Pancreas (tissue), 10 donors: ENCODE measurements at regions not wholly inside any gene's neighbourhood (a gene's known extent, or its start where the extent isn't known, plus 50 kb on each side); places are given as distances from the start of the nearest gene placed in this dataset.

ENCODE experiments used
- ATAC-seq, 4 donors: fragments of 200-7000 bp; cut with Tn5 transposase; one replicate each; pipeline versions ENCODE4 v1.8.0 to v1.9.1; 2020; ENCODE audit warnings: mild to moderate bottlenecking in 4 of 4, moderate library complexity in 4 of 4
- DNase-seq, 6 donors: peaks; one replicate each; pipeline ENCODE4 v3.0.0-alpha.2; 2020
- FAIRE-seq: peaks from 2 replicates; lab custom pipeline; 2012; peaks lifted over from hg19 to GRCh38; lab: Jason Lieb, UNC
- H3K27ac ChIP-seq, 4 donors: fragments of 200-600 bp; sonication (generic); 1 replicate in 3 of 4; 2 replicates in 1 of 4; pipeline versions ENCODE4 v1.5.0 to v1.8.0; 2020
- H3K27me3 ChIP-seq, 4 donors: fragments of 200-600 bp; one replicate each; pipeline ENCODE4 v1.8.0; 2021
- H3K36me3 ChIP-seq, 3 donors: fragments of 200-600 bp; sonication (generic) in 1 of 3; one replicate each; pipeline versions ENCODE4 v1.5.0 to v1.8.0; 2020 to 2021
- H3K4me1 ChIP-seq, 3 donors: fragments of 200-600 bp; one replicate each; pipeline ENCODE4 v1.8.0; 2021
- H3K4me3 ChIP-seq, 4 donors: fragments of 200-600 bp; sonication (generic) in 2 of 4; one replicate each; pipeline versions ENCODE4 v1.5.0 to v1.8.0; 2020 to 2021
- H3K9me3 ChIP-seq, 4 donors: fragments of 200-600 bp; one replicate each; pipeline ENCODE4 v1.8.0; 2021
- WGBS, 2 donors: extraction: QIAGEN DNeasy Blood & Tissue Kit; methylation state at CpG; one replicate each; pipeline ENCODE4 v1.1.7; 2013; 5-methylcytosine and 5-hydroxymethylcytosine counted together
- intact Hi-C, 3 donors: fragments of 100-400 bp; cut with DNase I; formaldehyde crosslinking; loops; one replicate each; pipeline versions ENCODE4 v1.11.1 to v1.14.2; 2022
- TF ChIP-seq, protein P1 (sequence below), 4 donors: fragments of 200-600 bp; sonication (generic) in 3 of 4; IDR thresholded peaks; one replicate each; pipeline versions ENCODE4 v1.5.0 to v1.8.0; 2021; ENCODE audit warnings: antibody characterized with exemption in 4 of 4
- donor health status: healthy with polysubstance abuse.
- donor health status: DM: no; HTN: no; CAD: no; lungs with moderate emphysema.
- donor health status: DM: no; HTN: no; CAD: no.
- donor health status: control.
- donor health status: control.
- donor health status: Bipolar disorder and iron deficiency.
- donor health status: DM: yes; HTN: yes; CAD: no.
- donor health status: DM: no; HTN: no; CAD: no.
- donor health status: DM: no; HTN: no; CAD: no.
- donor health status: DM: yes; HTN: yes; CAD: no.

DNA sequence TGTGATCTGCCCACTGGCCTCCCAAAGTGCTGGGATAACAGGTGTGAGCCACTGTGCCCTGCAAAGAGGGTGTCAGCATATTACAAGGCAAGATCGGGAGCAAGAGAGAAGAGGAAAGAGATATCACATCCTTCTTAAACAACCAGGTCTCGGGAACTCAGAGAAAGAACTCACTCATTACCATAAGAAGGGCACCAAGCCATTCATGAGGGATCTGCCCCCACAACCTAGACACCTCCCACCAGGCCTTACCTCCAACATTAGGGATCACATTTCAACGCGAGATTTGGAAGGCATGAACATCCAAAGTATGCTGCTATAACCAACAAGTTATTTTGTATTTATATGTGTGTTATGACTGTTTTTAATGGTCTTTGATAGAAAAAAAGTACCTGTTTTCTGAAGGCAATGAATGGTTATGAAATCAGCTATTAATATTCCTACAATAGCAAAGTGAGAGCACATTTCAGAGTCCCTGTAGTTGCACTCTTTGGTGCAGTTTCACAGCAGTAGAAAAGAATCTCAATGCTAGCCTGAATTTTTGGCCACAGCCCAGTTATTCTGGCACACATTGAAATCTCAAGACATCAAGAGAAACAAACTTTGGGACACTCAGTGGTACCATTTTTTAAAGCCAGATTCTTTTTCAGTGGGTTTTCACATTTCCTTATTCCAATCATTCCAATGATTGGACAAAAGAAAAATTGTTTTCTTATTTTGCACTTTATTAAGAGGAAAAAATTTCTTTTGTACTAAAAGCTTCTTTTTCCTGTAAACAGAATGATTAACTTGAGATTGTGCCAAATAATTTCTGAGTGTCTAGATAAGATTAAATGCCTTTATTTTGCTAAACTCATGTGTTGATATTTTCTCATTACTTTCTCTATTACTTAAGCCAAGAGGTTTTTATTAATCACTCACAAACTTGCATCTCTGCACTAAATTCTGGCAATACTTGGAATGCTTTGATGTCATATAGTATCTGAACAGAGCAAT, 582.6 kb upstream of the ATP2B1 start:
- ATAC-seq (no peak), DNase-seq (no peak), FAIRE-seq (peak; percentile 32)
- TF ChIP-seq, protein P1, sequence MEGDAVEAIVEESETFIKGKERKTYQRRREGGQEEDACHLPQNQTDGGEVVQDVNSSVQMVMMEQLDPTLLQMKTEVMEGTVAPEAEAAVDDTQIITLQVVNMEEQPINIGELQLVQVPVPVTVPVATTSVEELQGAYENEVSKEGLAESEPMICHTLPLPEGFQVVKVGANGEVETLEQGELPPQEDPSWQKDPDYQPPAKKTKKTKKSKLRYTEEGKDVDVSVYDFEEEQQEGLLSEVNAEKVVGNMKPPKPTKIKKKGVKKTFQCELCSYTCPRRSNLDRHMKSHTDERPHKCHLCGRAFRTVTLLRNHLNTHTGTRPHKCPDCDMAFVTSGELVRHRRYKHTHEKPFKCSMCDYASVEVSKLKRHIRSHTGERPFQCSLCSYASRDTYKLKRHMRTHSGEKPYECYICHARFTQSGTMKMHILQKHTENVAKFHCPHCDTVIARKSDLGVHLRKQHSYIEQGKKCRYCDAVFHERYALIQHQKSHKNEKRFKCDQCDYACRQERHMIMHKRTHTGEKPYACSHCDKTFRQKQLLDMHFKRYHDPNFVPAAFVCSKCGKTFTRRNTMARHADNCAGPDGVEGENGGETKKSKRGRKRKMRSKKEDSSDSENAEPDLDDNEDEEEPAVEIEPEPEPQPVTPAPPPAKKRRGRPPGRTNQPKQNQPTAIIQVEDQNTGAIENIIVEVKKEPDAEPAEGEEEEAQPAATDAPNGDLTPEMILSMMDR (IDR thresholded peaks at IDR 0.05): no peak
- intact Hi-C loops: no loop called here
- 84 to 88% methylated on average over 4 of the region's 4 CpGs for WGBS, 2 donors
- H3K4me1 ChIP-seq: no peaks in the 10 kb centered on the region
- H3K4me3 ChIP-seq: no peak overlapping the region
- no peak overlapping the region for H3K27ac ChIP-seq
- no peaks in the 10 kb centered on the region for H3K27me3 ChIP-seq
- no peaks in the 10 kb centered on the region for H3K36me3 ChIP-seq
- no peaks in the 10 kb centered on the region for H3K9me3 ChIP-seq

DNA sequence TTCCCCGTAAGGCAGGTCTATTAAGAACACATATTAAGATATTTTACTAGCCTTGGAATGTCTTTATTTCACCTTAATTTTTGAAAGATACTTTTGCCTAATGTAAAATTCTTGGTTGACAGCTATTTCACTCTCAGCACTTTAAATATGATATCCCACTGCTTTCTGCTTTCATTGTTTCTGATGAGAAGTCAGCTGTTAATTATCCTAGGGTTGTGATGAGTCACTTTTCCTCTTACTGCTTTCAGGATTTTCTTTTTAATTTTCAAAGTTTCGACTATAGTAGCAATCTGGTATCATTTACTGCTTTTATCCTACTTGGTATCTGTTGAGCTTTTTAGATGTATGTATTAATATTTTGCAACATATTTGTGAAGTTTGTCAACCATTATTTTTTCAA, 578.9 kb upstream of the ATP2B1 start:
- Histone ChIP-seq H3K36me3 (no peaks in the 10 kb centered on the region), H3K27ac (no peak overlapping the region), H3K4me1 (no peaks in the 10 kb centered on the region), H3K27me3 (no peaks in the 10 kb centered on the region), H3K9me3 (no peaks in the 10 kb centered on the region), H3K4me3 (no peak overlapping the region)
- WGBS, 2 donors: 86 to 97% methylated on average over 2 of the region's 2 CpGs
- FAIRE-seq: no peak
- intact Hi-C loops: no loop called here
- TF ChIP-seq, protein P1 (IDR thresholded peaks at IDR 0.05): no peak
- ATAC-seq: no peak
- no peak for DNase-seq

DNA sequence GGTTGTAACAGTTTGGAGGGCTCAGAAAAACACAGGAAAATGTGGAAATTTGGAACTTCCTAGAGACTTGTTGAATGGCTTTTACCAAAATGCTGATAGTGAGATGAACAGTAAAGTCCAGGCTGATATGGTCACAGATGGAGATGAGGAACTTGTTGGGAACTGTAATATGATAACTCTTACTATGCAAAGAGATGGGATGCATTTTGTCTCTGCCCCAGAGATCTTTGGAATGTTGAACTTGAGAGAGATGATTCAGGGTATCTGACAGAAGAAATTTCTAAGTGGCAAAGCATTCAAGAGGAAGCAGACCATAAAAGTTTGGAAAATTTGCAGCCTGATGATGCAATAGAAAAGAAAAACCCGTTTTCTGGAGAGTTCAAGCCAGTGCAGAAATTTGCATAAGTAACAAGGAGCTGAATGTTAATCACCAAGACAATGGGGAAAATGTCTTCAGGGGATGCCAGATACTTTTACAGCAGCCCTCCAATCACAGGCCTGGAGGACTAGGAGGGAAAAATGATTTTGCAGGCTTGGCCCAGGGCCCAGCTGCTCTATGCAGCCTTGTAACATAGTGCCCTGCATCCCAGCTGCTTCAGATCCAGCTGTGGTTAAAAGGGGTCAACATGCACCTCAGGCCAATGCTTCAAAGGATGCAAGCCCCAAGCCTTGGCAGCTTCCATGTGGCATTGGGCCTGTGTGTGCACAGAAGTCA, 572.7 kb upstream of the ATP2B1 start:
- 43 to 46% methylated on average over 1 of the region's 1 CpG for WGBS, 2 donors
- no peaks in the 10 kb centered on the region for H3K36me3 ChIP-seq
- FAIRE-seq (no peak), ATAC-seq (no peak), DNase-seq (no peak)
- no peaks in the 10 kb centered on the region for H3K27me3 ChIP-seq
- no peaks in the 10 kb centered on the region for H3K9me3 ChIP-seq
- no peak overlapping the region for H3K4me3 ChIP-seq
- intact Hi-C loops: no loop called here
- no peak overlapping the region for H3K27ac ChIP-seq
- TF ChIP-seq, protein P1 (IDR thresholded peaks at IDR 0.05): no peak
- no peaks in the 10 kb centered on the region for H3K4me1 ChIP-seq

DNA sequence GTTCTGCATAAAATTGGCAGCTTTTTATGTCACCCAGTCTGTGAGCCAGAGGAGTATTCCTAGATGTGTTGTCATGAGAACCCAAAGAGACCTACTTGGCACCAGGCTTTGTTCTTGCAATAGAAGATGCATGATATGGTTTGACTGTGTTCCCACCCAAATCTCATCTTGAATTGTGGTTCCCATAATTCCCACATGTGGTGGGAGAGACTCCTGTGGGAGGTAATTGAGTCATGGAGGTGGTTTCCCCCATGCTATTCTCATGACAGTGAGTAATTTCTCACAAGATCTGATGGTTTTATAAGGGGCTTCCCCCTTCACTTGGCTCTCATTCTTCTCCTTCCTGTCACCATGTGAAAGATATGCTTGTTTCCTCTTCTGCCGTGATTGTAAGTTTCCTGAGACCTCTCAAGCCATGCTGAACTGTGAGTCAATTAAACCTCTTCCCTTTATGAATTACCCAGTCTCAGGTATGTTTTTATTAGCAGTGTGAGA, 572.0 kb upstream of the ATP2B1 start:
- TF ChIP-seq, protein P1 (IDR thresholded peaks at IDR 0.05): no peak
- intact Hi-C loops: no loop called here
- no peaks in the 10 kb centered on the region for H3K9me3 ChIP-seq
- 50 to 71% methylated on average over 1 of the region's 1 CpG for WGBS, 2 donors
- no peak for FAIRE-seq
- H3K4me3 ChIP-seq: no peak overlapping the region
- no peaks in the 10 kb centered on the region for H3K27me3 ChIP-seq
- H3K36me3 ChIP-seq: no peaks in the 10 kb centered on the region
- no peak overlapping the region for H3K27ac ChIP-seq
- no peak for ATAC-seq
- H3K4me1 ChIP-seq: no peaks in the 10 kb centered on the region
- no peak for DNase-seq
